Ishikawa (cell line): ENCODE measurements at regions not wholly inside any gene's neighbourhood (a gene's known extent, or its start where the extent isn't known, plus 50 kb on each side); places are given as distances from the start of the nearest gene placed in this dataset.

Experiments
- EP300 ChIP-seq: IDR thresholded peaks from 2 replicates; pipeline ENCODE4 v1.6.1; 2012; ENCODE audit warnings: borderline replicate concordance
- NFIC ChIP-seq: IDR thresholded peaks from 2 replicates; pipeline ENCODE4 v1.6.1; 2012
- REST ChIP-seq: IDR thresholded peaks from 2 replicates; pipeline ENCODE4 v1.6.1; 2012; ENCODE audit warnings: low read depth, mild to moderate bottlenecking

- TF ChIP-seq EP300 = no peak
- no peak for TF ChIP-seq REST
- no peak for TF ChIP-seq NFIC
Measured at GRCh38 chr12:81950871-81951270, 191.7 kb upstream of the PPFIA2 start.
